GM12865 (cell line): ENCODE measurements at regions not wholly inside any gene's neighbourhood (a gene's known extent, or its start where the extent isn't known, plus 50 kb on each side); places are given as distances from the start of the nearest gene placed in this dataset.

Experiments used
- DNase-seq: peaks from one replicate; pipeline ENCODE4 v3.0.0; 2010; ENCODE audit warnings: low read depth
- H3K4me3 ChIP-seq: 2 replicates; pipeline ENCODE4 v1.5.1; 2011; ENCODE audit warnings: mild to moderate bottlenecking, low read depth, low read length, control low read depth
- TF ChIP-seq, protein P1 (sequence below): IDR thresholded peaks from 2 replicates; pipeline ENCODE4 v1.5.1; 2011; ENCODE audit warnings: low read length, control low read depth, low read depth, inconsistent platforms; ENCODE audit not compliant: insufficient read depth; ENCODE audit errors: missing control alignments

DNA sequence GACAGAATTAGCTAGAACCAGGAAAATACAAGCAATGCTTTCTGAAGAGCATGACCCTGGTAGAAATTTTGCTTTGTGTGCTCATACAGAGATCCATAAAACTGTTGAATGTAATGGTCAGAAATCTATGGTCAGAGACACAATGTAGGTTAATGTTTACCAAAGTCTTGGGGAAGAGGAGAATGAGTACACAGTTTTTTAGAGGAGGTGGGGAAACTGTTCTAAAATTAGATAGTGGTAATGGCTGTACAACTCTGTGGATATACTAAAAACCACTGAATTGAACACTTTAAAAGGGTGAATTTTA lies 109.5 kb upstream of the ARHGAP5 start:
- H3K4me3 ChIP-seq: no peak overlapping the region
- DNase-seq: no peak
- TF ChIP-seq, protein P1, sequence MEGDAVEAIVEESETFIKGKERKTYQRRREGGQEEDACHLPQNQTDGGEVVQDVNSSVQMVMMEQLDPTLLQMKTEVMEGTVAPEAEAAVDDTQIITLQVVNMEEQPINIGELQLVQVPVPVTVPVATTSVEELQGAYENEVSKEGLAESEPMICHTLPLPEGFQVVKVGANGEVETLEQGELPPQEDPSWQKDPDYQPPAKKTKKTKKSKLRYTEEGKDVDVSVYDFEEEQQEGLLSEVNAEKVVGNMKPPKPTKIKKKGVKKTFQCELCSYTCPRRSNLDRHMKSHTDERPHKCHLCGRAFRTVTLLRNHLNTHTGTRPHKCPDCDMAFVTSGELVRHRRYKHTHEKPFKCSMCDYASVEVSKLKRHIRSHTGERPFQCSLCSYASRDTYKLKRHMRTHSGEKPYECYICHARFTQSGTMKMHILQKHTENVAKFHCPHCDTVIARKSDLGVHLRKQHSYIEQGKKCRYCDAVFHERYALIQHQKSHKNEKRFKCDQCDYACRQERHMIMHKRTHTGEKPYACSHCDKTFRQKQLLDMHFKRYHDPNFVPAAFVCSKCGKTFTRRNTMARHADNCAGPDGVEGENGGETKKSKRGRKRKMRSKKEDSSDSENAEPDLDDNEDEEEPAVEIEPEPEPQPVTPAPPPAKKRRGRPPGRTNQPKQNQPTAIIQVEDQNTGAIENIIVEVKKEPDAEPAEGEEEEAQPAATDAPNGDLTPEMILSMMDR: no peak

DNA sequence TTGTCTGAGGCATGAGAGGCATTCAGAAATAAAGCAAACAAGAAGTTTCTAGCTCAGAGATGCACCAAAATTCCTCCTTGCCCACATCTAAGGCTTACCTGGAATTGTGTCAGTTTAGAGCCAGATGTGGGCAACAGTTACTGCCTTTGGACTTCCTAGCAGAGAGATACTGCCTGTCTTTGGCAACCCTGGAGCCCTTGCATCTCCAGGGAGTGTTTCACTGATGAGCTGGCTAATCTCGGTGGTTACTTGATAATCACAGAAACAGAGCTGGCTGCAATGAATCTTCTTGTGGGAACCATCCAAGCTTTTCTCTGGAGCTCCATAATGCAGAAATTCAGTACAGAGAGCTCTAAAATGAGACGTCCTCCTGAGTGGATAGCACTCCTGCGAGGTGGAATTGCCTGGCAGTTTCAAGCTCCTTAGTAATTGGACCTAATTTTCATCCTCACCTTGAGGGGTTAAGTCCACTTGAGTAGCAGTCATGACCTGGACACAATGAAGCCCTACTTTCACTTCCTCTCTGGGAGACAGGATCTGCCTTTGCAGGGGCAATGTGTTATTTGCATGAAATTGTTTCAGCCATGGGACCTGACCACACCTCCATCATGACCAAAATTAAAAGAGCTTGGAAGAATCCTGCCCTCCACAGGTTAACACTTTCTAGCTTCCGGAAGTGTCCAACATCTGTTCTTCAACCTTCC lies 108.8 kb upstream of the ARHGAP5 start:
- TF ChIP-seq, protein P1: no peak
- no peak overlapping the region for H3K4me3 ChIP-seq
- peak; percentile 15 for DNase-seq

DNA sequence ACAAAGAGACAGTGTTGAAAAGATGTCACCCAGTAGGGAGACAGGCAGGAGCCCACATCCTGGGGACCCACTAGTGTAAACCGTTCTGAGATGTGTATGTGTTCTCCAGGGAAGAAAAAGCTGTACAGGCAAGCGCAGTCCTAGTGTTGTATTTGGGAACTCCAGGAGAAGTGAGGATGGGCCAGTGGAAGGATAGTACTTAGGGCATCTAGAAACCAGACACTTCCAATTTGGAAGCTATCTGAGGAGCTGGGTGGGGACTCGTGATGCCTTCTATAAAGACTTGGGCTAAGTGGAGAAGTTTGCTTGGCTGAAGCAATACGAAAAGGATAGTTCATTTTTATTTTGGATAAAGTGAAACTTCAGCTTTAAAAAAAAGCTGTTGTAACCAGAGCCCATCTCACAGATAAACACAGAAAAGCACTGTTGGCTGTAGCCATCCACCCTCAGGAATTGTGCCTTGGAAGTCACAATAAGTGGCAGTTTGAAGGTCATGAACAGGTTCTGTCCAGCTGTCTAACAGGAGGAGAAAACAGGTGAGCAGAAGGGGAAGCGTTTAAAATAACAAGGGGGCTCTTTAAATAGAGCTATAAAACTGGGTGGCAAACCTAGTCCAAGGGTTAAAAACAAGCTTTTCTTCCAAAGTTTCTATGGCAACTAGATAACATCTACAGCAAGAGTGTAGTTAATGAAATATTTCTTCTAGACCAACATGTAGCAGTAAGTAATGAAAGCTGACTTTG lies 108.0 kb upstream of the ARHGAP5 start:
- TF ChIP-seq, protein P1: no peak
- no peak for DNase-seq

DNA sequence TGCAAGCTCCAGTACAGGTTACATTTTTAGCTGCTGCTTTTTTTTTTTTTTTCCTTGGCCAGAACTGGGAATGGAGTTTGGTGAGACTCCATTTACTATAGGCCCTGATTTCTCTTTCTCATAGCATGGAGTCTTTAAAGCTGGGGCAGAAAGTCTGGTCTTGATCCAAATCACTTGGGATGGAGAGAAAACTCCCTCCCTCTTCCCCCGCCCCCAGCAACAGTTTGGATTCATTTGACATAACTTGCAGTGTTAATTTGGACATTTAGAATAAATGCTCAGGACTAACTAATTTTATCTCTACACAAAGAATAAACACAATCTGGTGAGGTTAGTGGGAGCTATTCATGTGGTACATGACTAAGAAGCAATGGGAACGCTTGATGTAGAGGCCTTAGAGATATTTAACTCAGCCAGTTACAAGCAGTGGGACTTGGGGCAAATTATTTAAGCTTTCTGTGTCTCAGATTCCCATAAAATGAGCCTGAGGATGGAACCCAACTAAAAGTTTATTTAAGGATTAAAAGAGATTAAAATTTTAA lies 107.3 kb upstream of the ARHGAP5 start:
- DNase-seq: no peak
- no peak overlapping the region for H3K4me3 ChIP-seq
- TF ChIP-seq, protein P1: no peak

More for the DNA sequence above, 108.0 kb upstream of the ARHGAP5 start:
- H3K4me3 ChIP-seq: no peak overlapping the region

DNA sequence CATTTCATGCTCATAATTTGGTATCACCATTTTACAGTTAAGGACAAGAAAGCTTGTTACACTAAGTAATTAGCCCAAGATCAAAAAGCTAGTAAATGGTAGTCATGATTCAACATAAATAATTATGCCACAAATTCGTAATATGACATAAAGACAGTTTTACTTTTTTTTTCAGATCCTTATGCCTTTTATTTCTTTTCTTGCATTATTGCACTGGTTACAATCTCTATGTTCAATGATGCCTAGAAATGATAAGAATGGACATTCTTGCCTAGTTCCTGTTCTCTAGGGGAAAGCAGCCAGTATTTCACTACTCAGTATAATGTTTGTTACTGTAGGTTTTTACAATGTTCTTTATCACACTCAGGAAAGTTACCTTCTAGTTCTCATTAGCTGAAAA lies 106.4 kb upstream of the ARHGAP5 start:
- no peak overlapping the region for H3K4me3 ChIP-seq
- DNase-seq: no peak
- TF ChIP-seq, protein P1: no peak

DNA sequence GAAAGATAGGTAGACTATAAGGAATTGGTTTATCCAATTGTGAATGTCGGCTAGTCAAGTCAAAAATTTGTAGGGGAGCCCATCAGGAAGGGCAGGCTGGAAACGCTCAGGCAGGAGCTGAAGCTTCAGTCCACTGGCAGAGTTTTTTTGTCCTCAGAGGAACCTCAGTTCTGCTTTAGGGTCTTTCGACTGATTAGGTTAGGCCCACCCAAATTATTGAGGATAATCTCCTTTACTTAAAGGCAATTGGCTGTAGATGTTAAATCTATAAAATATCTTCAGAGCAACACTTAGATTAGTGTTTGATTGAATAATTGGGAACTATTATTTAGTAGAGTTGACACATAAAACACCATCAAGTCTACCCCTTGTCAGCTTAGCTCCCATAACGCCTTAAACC lies 105.5 kb upstream of the ARHGAP5 start:
- DNase-seq: no peak
- TF ChIP-seq, protein P1: no peak
- no peak overlapping the region for H3K4me3 ChIP-seq
